G401.6 (cell line): ENCODE measurements at regions not wholly inside any gene's neighbourhood (a gene's known extent, or its start where the extent isn't known, plus 50 kb on each side); places are given as distances from the start of the nearest gene placed in this dataset.
"Not testable (repeated sequence)": the region's sequence is repeated elsewhere in the genome, so short reads cannot be mapped to it uniquely, and the experiment has no call there.

Experiments
- FAIRE-seq: peaks from 2 replicates; lab custom pipeline; 2012; peaks lifted over from hg19 to GRCh38; lab: Jason Lieb, UNC

- not testable (repeated sequence) for FAIRE-seq
Observed at GRCh38 chr6:49097664-49098063, 365.4 kb downstream of the MMUT start.

GRCh38 chr6:49097116-49097515 lies 365.9 kb downstream of the MMUT start:
- FAIRE-seq = no peak

- no peak for FAIRE-seq
Observed at GRCh38 chr6:49088631-49089030, 374.4 kb downstream of the MMUT start.

GRCh38 chr6:49087369-49087768 lies 375.7 kb downstream of the MMUT start:
- no peak for FAIRE-seq

GRCh38 chr6:49082611-49083010 lies 380.4 kb downstream of the MMUT start:
- peak; percentile 56 for FAIRE-seq

- no peak for FAIRE-seq
Observed at GRCh38 chr6:49072885-49073620, 390.0 kb downstream of the MMUT start.

GRCh38 chr6:49072146-49072545 lies 390.9 kb downstream of the MMUT start:
- FAIRE-seq = no peak

GRCh38 chr6:49070411-49070810 lies 392.6 kb downstream of the MMUT start:
- no peak for FAIRE-seq

- FAIRE-seq = no peak
Observed at GRCh38 chr6:49054311-49054710, 408.7 kb downstream of the MMUT start.

GRCh38 chr6:49052901-49053300 lies 410.2 kb downstream of the MMUT start:
- no peak for FAIRE-seq

GRCh38 chr6:49051281-49051680 lies 411.8 kb downstream of the MMUT start:
- FAIRE-seq = no peak

- FAIRE-seq = no peak
Observed at GRCh38 chr6:49050584-49050983, 412.5 kb downstream of the MMUT start.

GRCh38 chr6:49038294-49038822 lies 424.7 kb downstream of the MMUT start:
- no peak for FAIRE-seq

- FAIRE-seq = no peak
Observed at GRCh38 chr6:49030251-49031020, 432.6 kb downstream of the MMUT start.

GRCh38 chr6:49027644-49028043 lies 435.4 kb downstream of the MMUT start:
- FAIRE-seq = no peak

- no peak for FAIRE-seq
Observed at GRCh38 chr6:49025273-49026240, 437.5 kb downstream of the MMUT start.

- no peak for FAIRE-seq
Observed at GRCh38 chr6:49004801-49005200, 458.3 kb downstream of the MMUT start.

GRCh38 chr6:49003348-49003747 lies 459.7 kb downstream of the MMUT start:
- FAIRE-seq = no peak

- FAIRE-seq = no peak
Observed at GRCh38 chr6:49001856-49002541, 461.1 kb downstream of the MMUT start.

- peak; percentile 97 for FAIRE-seq
Observed at GRCh38 chr6:48998574-48998973, 464.5 kb downstream of the MMUT start.

- no peak for FAIRE-seq
Observed at GRCh38 chr6:48996461-48997119, 466.5 kb downstream of the MMUT start.
